ENCODE measurements at regions not wholly inside any gene's neighbourhood (a gene's known extent, or its start where the extent isn't known, plus 50 kb on each side); places are given as distances from the start of the nearest gene placed in this dataset.

DNA sequence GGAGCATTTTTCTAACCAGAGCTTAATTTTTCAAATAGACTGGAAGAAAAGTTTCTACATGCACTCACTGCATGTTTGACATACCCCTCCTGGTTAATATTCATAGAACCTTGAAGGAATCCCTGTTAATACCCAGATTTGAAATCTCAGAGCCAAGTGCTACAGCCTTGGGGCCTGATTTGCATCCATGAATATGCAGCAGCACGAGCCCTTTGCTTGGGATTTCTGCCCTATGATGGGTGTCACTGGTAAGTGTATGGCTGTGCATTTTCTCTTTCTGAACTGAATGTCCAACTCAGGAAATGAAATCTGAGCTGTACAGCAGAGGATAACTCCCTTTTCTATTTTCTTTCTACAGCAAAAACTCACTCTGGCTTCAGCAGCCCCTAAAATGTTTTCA is 1157.5 kb downstream of the XPNPEP1 start:
- TF ChIP-seq, protein P1, sequence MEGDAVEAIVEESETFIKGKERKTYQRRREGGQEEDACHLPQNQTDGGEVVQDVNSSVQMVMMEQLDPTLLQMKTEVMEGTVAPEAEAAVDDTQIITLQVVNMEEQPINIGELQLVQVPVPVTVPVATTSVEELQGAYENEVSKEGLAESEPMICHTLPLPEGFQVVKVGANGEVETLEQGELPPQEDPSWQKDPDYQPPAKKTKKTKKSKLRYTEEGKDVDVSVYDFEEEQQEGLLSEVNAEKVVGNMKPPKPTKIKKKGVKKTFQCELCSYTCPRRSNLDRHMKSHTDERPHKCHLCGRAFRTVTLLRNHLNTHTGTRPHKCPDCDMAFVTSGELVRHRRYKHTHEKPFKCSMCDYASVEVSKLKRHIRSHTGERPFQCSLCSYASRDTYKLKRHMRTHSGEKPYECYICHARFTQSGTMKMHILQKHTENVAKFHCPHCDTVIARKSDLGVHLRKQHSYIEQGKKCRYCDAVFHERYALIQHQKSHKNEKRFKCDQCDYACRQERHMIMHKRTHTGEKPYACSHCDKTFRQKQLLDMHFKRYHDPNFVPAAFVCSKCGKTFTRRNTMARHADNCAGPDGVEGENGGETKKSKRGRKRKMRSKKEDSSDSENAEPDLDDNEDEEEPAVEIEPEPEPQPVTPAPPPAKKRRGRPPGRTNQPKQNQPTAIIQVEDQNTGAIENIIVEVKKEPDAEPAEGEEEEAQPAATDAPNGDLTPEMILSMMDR (conservative IDR thresholded peaks at IDR 0.05; ENCODE audit: low read depth, low read length), result no peak
- TF ChIP-seq BHLHE40 (IDR thresholded peaks at IDR 0.05; ENCODE audit: low read depth, low read length) (no peak), RCOR1 (IDR thresholded peaks at IDR 0.05; ENCODE audit: insufficient replicate concordance, low read length) (no peak), POLR2A (IDR thresholded peaks at IDR 0.05; ENCODE audit: low read depth, low read length) (no peak)

All from IMR-90 (cell line).